NCI-H1930 (cell line): ENCODE measurements at regions not wholly inside any gene's neighbourhood (a gene's known extent, or its start where the extent isn't known, plus 50 kb on each side); places are given as distances from the start of the nearest gene placed in this dataset.
"Not testable (repeated sequence)": the region's sequence is repeated elsewhere in the genome, so short reads cannot be mapped to it uniquely, and the experiment has no call there.

Source experiments
- DNase-seq, 2 experiments: peaks; one replicate each; lab custom pipeline; 2025; lab: John Stamatoyannopoulos, UW

DNA sequence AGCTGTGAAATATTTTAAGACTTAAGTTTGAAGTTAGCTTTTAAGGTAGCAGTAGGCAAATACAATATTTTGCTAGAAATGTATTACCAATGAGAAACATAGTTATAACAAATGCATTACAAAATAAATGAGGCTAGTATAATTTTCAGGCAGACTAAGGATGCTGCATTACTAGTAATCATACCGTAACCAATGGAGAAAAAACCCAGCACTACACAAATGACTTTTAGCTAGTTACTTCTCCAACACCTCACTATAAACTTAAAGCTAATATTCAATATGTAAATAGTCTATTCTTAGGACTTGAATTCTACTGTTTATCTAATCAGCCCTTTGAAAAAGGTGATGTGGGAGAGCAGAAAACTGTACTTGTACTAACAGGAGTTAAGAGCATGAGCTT lies 285.3 kb upstream of the KLF14 start:
- no peak for DNase-seq

DNA sequence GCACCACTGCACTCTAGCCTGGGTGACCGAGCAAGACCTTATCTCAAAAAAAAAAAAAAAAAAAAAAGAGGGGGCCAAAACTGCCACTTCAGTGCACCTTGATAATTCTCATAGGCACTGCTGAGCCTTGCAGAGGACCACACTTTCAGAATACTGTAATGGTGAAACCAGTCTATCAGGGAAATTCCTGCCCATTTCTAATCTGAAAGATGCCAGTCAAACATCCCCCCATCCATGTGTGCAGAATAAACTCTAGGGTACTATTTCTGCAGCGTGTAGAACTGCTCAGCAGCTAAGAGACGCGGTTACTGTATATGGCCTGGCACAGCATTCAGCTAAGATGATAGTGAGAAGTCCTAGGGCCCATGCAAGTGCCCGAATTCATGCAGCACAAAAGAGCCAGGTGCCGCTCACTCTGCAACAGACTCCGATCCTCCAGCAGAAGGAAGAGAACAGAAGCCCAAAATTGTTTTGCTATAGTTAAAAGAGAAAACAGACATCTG lies 286.8 kb upstream of the KLF14 start:
- no peak for DNase-seq

DNA sequence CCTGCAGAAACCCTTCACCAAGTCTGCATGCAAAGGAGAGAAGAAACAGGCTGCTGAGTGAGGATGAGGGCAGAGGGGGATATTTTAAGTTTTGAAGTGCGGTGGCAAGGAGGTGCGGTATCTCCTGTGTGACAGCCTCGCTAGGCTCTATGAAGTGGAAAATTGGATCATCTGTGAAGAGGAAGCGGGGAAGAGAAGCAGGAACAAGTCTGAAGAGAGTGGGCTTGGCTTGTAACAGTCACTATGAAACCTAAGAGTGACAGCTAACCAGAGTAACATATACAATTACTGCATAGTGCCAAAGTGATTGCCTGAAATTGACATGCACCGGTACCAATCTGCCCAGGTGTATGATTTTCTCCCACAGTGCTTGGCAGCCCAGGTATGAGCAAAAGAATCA lies 287.5 kb upstream of the KLF14 start:
- DNase-seq = no peak

DNA sequence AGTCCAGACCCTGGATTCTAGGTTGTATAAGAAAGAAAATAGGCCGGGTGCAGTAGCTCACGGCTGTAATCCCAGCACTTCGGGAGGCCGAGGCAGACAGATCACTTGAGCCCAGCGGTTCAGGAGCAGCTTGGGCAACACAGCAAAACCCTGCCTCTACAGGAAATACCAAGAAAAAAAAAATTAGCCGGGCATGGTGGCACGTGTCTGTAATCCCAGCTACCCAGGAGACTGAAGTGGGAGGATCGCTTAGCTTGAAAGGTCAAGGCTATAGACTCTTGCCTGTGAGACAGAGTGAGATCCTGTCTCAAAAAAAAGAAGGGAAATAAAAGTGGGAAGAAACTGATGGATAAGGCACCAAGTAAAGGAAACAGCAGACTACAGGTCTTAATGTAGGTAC lies 287.9 kb upstream of the KLF14 start:
- no peak for DNase-seq

DNA sequence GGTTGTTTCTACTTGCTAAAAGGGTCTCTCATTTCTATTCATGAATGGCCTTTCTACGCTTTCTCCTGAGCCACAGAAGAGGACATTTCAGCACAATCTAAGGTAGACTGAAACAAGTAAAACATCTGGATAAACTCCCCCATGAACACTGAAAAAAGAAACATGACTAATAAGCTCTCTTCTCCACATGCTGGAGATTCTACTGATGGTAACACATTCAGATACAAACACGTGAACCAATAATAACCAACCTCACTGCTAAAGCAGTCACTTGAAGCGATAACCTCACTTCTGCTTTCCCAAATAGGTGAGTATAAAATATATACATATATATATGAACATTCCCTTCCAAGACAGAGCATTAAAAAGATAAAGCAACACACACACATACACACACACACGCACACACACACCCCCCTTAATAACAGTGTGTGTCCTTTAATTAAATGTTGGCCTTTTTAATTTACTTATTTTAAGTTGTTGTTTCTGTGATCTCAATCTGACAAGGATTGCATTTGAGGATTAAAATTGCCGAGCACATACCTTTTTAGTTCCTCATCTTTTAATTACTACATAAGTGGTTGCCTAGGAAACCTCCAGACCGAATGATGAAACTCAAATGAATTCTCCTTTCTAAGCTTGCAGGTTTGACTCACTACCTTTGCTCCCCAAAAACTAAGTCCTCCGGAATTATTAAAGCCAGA lies 292.4 kb upstream of the KLF14 start:
- DNase-seq = no peak

DNA sequence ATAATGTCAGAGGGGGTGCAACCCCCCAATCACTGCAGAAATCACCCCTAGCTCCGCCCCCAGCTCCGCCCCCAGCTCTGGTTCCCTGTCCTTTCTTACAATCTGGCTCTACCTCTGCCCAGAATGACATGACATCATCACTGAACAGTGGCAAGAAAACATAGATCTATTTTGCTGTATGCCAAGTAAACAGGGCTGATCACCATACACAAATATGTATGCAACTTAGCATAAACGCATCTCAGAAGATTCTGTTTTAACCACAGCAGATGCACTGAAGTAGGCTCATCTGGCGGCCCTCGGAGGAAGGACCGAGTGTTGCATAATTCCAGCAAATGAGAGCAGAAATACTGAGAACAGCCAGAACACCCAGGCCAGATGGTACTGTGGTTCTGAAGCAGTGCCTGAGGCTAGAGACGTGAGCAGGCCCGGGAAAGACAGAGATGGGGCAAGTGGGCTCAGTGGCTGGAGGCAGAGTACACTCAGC lies 293.3 kb upstream of the KLF14 start:
- no peak for DNase-seq

DNA sequence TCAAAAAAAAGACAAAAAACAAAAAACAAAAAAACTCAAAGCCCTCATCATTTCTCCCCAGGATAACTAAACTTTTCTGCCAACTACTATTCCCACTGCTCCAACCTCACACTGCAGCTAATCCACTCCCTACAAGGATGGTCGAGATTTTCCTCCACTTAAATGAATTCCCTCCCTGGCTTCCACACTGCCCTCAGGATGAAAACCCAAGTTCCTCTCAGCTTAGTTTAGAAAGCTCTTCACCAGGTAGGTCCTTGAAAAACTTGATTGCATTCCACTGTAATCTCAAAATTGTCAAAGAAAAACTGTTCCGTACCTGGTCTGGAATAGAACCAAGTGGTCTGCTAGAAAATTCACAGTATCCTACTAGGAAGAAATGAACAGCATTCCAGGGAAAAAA lies 294.3 kb upstream of the KLF14 start:
- DNase-seq = no peak

DNA sequence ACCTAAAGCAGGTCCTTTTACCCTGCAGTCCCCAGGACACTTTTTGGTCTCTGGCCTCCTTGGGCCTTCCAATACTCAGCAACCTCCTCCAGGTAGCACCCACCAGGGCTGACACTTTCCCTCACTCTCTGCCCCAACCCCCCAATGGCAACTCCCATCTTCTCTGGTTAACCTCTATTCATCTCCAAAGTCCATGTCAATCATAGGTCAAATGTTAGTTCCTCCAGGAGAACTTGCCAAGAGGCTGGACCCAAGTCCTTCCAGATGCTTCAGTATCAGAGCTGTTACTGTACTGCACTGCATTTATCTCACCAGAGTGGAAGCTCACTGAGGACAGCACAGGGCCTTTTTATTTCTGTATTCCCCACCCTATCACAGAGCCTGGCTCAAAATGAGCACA lies 295.0 kb upstream of the KLF14 start:
- DNase-seq = no peak

DNA sequence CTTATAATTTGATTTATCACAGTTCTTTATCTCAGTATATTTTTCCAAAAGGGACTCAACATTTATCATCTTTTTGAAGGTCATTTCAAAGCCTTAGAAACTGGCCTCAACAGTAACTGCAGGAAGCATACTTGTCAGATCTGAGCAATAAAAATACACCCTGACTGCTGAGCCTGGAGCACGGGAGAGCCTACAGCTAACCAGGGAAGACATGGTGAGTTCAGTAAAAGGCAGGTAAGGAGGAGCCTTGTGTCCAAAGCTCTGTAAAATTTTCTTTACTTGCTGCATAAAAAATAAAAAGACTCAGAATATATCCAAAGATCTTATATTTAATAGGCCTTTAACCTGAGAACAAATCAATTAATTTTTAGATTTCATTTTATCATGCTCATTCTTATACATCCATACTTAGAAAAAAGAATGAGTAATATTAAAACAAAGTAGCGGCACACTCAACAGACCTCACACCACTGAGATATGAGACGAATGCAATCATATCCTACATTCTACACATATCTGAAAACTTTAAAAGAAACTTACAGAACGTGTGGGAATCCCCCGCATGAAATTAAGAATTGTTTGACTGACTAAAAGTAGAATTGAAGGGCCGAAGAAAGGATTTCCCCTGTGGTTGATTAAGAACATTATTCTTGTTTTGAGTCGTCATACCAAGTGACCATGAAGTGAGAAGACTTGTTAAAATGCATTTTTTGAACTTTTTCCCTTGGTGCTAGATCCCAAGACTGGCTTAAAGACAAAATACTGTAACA lies 296.4 kb upstream of the MKLN1 start:
- DNase-seq = no peak

DNA sequence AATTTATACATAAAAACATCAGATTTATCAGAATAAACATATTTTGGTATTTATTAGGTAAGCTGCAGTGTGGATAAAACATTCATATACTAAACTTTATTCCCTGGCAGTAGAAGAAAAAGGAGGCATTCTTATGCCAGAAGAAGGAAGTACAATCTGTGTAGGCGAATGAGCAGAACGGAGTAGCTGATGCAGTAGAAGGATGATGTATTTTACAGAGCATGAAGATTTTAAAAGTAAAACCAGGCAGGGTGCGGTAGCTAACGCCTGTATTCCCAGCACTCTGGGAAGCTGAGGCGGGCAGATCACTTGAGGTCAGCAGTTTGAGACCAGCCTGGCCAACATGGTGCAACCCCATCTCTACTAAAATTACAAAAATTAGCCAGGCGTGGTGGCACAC lies 294.9 kb upstream of the MKLN1 start:
- DNase-seq = no peak

DNA sequence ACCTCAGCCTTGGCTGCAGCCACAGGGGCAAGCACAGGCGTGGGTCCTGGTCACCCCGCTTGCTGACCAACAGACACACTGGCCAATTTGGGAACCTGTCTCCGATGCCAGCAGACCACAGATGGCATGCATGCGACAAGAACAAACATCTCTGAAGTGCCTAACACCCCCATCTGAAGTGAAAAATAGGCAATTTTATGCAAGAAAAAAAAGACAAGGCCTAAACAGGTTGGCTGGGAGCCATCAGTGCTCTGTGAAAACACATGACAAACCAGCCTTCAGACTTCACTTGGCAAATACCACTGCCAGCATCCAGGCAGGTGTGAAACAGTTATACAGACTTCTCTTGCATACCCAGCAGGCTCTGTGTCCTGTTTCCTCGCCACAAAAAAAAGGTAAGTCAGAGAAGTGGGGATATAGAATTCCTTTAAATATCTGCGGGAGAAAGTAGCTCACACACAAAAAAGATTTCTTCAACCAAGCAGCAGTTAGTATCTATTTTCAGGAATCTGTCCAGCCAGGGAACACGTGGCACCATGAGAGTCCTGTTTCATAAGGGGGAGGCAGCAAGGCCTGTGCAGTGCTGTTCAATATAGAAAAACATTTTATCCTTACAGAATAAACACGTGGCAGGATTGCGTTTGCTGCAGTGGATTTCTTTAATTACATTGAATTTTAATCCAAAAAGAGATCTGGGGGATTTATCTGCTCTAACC lies 293.4 kb upstream of the MKLN1 start:
- no peak for DNase-seq

DNA sequence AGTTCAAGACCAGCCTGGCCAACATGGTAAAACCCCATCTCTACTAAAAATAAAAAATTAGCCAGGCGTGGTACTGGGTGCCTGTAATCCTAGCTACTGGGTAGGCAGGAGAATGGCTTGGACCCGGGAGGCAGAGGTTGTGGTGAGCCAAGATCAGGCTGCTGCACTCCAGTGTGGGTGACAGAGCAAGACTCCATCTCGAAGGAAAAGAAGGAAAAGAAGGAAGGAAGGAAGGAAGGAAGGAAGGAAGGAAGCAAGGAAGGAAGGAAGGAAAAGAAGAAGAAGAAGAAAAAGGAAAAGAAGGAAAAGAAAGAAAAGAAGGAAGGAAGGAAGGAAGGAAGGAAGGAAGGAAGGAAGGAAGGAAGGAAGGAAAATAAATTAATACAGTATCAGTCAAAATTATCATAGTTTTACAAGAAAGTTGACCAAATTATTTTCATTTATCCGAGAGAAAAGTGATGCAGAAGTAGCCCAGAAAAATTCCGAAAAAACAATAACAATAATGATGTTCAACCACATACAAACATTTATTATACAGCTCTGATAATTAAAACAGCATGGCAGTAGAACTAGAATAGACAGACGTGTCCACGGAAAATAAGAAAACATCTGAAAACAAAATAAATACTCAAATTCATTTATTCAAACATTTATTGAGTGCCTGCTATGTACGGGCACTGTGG lies 292.4 kb upstream of the MKLN1 start:
- no peak for DNase-seq

DNA sequence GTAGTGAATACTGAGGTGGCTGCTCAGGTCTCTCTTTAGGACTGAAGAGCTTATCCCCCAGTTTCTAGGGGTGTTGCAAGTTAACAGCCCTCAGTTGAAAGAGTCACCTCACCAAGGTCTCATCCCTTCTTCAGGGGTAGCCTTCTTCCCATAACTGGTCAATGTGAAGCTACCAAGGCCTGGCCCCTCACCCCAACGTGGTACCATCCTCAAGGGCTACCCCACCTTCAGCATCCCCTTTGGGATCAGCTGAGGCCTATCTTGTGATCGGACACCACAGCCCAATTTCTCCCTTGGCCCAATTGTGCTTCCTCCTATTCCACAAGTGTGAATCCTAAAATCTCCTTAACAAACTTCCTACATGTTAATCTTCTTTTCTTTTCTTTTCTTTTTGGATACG lies 289.5 kb upstream of the MKLN1 start:
- DNase-seq = no peak

DNA sequence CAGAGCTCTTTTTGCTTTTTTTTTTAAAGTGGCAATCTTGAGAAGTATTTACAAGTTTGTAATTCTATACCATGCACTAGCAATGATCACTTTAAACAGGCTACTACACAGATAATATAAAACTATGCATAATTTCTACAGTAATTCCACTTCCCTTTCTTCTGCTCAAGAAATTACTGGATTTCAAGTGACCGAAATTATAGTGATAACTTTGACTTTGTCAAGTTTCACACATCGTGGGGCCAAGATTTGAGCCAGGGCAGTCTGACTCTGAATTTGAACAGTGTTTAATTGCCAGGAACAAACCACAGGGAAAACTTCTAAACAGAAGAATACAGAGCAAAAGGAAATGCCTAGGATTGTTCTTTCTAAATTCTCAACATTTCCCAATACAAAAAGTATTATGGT lies 288.3 kb upstream of the MKLN1 start:
- no peak for DNase-seq

DNA sequence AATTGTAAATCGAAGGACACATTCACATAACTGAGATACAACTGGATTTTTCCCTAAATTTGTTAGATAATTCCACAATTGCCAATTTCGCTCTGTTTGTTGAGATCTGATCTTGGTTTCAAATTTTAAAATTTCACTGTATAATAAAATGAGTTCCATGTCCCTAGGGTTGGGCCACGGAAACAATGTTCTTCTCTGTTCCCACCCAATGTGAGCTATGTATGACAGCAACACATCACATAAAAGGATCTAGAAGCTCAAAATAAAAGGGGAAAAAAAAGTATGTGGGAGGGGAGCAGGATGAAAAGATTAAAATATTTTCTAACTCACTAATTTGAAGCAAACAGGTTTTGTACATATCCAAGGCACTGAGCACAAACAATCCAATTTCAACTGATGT lies 287.8 kb upstream of the MKLN1 start:
- DNase-seq = no peak

DNA sequence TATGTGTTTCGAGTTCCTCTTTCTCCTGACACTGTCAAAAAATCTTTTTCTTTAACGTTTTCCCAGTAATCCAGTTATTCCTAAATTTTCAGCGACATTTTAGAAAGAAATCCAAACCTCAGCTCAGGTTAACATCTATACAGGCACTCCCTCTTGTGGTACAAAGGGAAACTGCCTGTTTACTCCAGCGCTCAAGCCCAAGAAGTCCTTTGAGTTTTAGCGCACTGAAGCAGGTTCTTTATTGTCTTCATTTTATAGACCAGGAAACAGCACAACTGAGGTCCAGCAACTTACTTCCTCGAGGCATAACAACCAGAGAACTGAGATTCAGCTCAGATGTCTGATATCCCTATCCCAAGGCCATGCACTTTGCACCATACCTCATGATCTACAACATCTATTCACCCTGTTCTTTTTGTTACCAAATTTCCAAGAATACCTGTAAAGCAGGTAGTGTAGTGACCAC lies 287.2 kb upstream of the MKLN1 start:
- DNase-seq = peak in 1 of 2 experiments; percentile 30

DNA sequence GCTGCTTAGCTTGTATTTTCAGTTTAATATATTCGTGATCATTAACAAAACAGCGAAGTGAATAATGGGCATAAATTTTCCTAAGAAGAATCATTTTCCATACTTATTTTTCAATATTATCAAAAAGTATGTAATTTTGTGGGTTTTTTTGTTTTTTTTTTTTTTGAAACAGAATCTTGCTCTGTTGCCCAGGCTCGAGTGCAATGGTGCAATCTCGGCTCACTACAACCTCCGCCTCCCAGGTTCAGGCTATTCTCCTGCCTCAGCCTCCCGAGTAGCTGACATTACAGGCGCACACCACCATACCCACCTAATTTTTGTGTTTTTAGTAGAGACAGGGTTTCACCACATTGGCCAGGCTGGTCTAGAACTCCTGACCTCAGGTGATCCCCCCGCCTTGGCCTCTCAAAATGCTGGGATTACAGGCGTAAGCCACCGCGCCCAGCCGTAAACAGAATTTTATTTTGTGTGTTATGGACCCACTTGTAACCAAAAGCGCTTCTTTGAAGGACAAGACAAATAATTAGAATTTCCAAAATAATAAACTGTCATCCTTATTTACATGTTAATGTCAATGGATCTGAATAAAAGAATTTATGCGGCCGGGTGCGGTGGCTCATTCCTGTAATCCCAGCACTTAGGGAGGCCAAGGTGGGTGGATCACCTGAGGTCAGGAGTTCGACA lies 286.5 kb upstream of the MKLN1 start:
- not testable (repeated sequence) for DNase-seq

DNA sequence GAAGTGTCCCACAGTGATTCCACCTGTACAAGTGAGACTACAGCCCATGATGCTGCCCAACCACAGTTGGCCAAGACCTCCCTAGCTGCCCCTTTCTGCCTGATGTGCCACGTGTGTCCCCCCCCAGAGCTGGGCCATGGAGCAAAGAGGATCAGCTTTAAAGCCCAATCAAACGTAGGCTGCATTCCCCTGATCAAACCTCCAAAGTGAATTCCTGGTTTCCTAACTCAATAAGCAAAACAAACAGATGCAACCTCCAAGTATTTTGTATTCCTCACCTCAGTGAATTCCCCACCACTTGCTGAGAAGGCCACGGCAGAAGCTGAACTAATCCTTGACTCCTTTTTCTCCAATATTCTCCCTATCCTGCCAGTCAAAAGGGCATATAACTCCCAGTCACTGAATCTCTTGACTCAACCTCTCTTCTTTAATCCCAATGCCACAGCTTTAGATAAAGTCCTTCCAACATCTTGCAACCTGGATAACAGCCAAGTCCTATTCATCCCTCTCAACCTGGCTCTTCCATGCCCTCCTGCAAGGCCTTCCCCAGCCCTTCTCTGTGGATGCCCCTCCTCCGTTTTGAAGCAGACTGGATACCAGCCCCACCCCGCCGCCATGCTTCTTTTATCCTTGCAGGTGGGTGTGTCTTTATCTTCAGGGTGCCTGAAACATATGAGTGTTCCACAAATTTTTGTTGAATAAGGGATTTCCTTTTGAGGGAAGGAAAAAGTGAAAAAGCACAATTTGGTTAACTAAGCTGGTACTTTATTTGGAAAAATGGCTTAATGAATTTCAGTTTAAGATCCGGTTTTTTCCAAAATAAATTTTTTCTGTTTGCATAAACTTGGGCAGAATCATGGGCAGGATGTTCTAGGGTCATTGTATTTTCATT lies 285.2 kb upstream of the MKLN1 start:
- no peak for DNase-seq

DNA sequence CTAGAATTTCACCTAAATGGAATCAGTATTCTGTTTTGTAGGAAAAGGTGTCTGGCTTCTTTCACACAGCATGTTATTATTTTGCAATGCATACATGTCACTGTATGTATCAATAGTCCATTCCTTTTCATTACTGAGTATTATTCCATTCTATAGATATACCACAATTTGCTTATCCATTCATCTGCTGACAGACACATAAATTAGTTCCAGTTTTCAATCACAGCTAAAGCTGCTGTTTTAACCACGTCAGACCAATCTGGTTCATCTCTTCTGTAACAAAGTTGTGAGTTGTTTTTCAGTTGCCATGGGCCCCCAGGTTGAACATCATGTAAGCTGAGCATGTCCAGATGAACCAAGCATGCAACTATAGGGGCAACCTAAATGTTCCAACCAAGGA lies 282.1 kb upstream of the MKLN1 start:
- no peak for DNase-seq

DNA sequence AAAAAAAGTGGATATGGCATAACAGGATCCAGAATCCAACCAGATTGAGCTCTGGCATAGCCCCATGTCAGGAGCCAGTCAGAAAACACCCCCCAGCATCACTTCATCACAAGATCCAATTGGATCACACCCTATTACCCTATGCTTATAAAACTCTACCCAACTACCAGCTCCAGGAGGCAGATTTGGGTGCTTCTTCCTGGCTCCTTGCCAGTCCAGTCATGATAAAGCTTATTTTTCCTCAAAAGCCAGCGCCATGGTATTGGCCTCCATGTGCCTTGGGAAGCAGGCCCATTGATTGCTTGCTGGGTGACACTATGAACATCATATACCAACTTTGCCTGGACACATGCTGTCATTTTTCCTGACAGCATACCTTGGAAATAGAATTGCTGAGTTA lies 281.4 kb upstream of the MKLN1 start:
- no peak for DNase-seq
